ENCODE measurements at regions not wholly inside any gene's neighbourhood (a gene's known extent, or its start where the extent isn't known, plus 50 kb on each side); places are given as distances from the start of the nearest gene placed in this dataset.
"Not testable (repeated sequence)": the region's sequence is repeated elsewhere in the genome, so short reads cannot be mapped to it uniquely, and the experiment has no call there.

- H3K9me3 Mint-ChIP-seq (ENCODE audit: unreplicated experiment); BruUV-seq (replicated peaks); H3K27me3 Mint-ChIP-seq (ENCODE audit: insufficient read depth, unreplicated experiment); CTCF ChIA-PET; H3K4me3 ChIP-seq (ENCODE audit: low read depth, low read length); H3K9me3 ChIP-seq; intact Hi-C loops (cut with micrococcal nuclease; ENCODE audit: unreplicated experiment); H3K36me3 Mint-ChIP-seq (ENCODE audit: insufficient read depth, unreplicated experiment); H3K4me1 Mint-ChIP-seq (ENCODE audit: low read depth, unreplicated experiment); H3K4me1 ChIP-seq; H3K27ac Mint-ChIP-seq (ENCODE audit: unreplicated experiment); POLR2A ChIA-PET; H3K36me3 ChIP-seq (ENCODE audit: control insufficient read depth, insufficient read depth, low read length); H3K27me3 ChIP-seq (replicated peaks; ENCODE audit: control insufficient read depth, insufficient read depth, low read length); DNase-seq; H3K4me3 Mint-ChIP-seq (ENCODE audit: unreplicated experiment): not testable (repeated sequence)
Observed at GRCh38 chr9:41035276-41035675, 93.2 kb downstream of the FOXD4L6 start.

GRCh38 chr9:41034699-41035197 lies 93.7 kb downstream of the FOXD4L6 start:
- H3K27me3 ChIP-seq (replicated peaks; ENCODE audit: control insufficient read depth, insufficient read depth, low read length); H3K9me3 Mint-ChIP-seq (ENCODE audit: unreplicated experiment); intact Hi-C loops (cut with micrococcal nuclease; ENCODE audit: unreplicated experiment); H3K4me3 ChIP-seq (ENCODE audit: low read depth, low read length); H3K36me3 ChIP-seq (ENCODE audit: control insufficient read depth, insufficient read depth, low read length); H3K36me3 Mint-ChIP-seq (ENCODE audit: insufficient read depth, unreplicated experiment); H3K27me3 Mint-ChIP-seq (ENCODE audit: insufficient read depth, unreplicated experiment); H3K27ac Mint-ChIP-seq (ENCODE audit: unreplicated experiment); POLR2A ChIA-PET; H3K4me3 Mint-ChIP-seq (ENCODE audit: unreplicated experiment); H3K9me3 ChIP-seq; DNase-seq; BruUV-seq (replicated peaks); H3K4me1 ChIP-seq; H3K4me1 Mint-ChIP-seq (ENCODE audit: low read depth, unreplicated experiment); CTCF ChIA-PET: not testable (repeated sequence)

- H3K27me3 Mint-ChIP-seq (ENCODE audit: insufficient read depth, unreplicated experiment); DNase-seq; H3K4me1 ChIP-seq; H3K4me3 ChIP-seq (ENCODE audit: low read depth, low read length); intact Hi-C loops (cut with micrococcal nuclease; ENCODE audit: unreplicated experiment); H3K9me3 Mint-ChIP-seq (ENCODE audit: unreplicated experiment); BruUV-seq (replicated peaks); POLR2A ChIA-PET; H3K9me3 ChIP-seq; H3K4me1 Mint-ChIP-seq (ENCODE audit: low read depth, unreplicated experiment); H3K36me3 ChIP-seq (ENCODE audit: control insufficient read depth, insufficient read depth, low read length); CTCF ChIA-PET; H3K36me3 Mint-ChIP-seq (ENCODE audit: insufficient read depth, unreplicated experiment); H3K27ac Mint-ChIP-seq (ENCODE audit: unreplicated experiment); H3K27me3 ChIP-seq (replicated peaks; ENCODE audit: control insufficient read depth, insufficient read depth, low read length); H3K4me3 Mint-ChIP-seq (ENCODE audit: unreplicated experiment): not testable (repeated sequence)
Observed at GRCh38 chr9:41033877-41034276, 94.6 kb downstream of the FOXD4L6 start.

- H3K36me3 ChIP-seq (ENCODE audit: control insufficient read depth, insufficient read depth, low read length); H3K27me3 ChIP-seq (replicated peaks; ENCODE audit: control insufficient read depth, insufficient read depth, low read length); H3K4me3 ChIP-seq (ENCODE audit: low read depth, low read length); H3K9me3 Mint-ChIP-seq (ENCODE audit: unreplicated experiment); H3K9me3 ChIP-seq; H3K4me3 Mint-ChIP-seq (ENCODE audit: unreplicated experiment); H3K36me3 Mint-ChIP-seq (ENCODE audit: insufficient read depth, unreplicated experiment); H3K27me3 Mint-ChIP-seq (ENCODE audit: insufficient read depth, unreplicated experiment); CTCF ChIA-PET; POLR2A ChIA-PET; H3K27ac Mint-ChIP-seq (ENCODE audit: unreplicated experiment); H3K4me1 ChIP-seq; DNase-seq; H3K4me1 Mint-ChIP-seq (ENCODE audit: low read depth, unreplicated experiment); intact Hi-C loops (cut with micrococcal nuclease; ENCODE audit: unreplicated experiment); BruUV-seq (replicated peaks): not testable (repeated sequence)
Observed at GRCh38 chr9:41033360-41033759, 95.1 kb downstream of the FOXD4L6 start.

- H3K4me1 ChIP-seq; intact Hi-C loops (cut with micrococcal nuclease; ENCODE audit: unreplicated experiment); H3K9me3 Mint-ChIP-seq (ENCODE audit: unreplicated experiment); H3K36me3 ChIP-seq (ENCODE audit: control insufficient read depth, insufficient read depth, low read length); BruUV-seq (replicated peaks); H3K36me3 Mint-ChIP-seq (ENCODE audit: insufficient read depth, unreplicated experiment); H3K4me1 Mint-ChIP-seq (ENCODE audit: low read depth, unreplicated experiment); H3K27me3 Mint-ChIP-seq (ENCODE audit: insufficient read depth, unreplicated experiment); POLR2A ChIA-PET; H3K9me3 ChIP-seq; H3K4me3 ChIP-seq (ENCODE audit: low read depth, low read length); DNase-seq; CTCF ChIA-PET; H3K27me3 ChIP-seq (replicated peaks; ENCODE audit: control insufficient read depth, insufficient read depth, low read length); H3K27ac Mint-ChIP-seq (ENCODE audit: unreplicated experiment); H3K4me3 Mint-ChIP-seq (ENCODE audit: unreplicated experiment): not testable (repeated sequence)
Observed at GRCh38 chr9:41026912-41027676, 101.4 kb downstream of the FOXD4L6 start.

- intact Hi-C loops (cut with micrococcal nuclease; ENCODE audit: unreplicated experiment); CTCF ChIA-PET; H3K36me3 ChIP-seq (ENCODE audit: control insufficient read depth, insufficient read depth, low read length); H3K36me3 Mint-ChIP-seq (ENCODE audit: insufficient read depth, unreplicated experiment); H3K9me3 Mint-ChIP-seq (ENCODE audit: unreplicated experiment); H3K27ac Mint-ChIP-seq (ENCODE audit: unreplicated experiment); BruUV-seq (replicated peaks); H3K4me1 Mint-ChIP-seq (ENCODE audit: low read depth, unreplicated experiment); H3K27me3 ChIP-seq (replicated peaks; ENCODE audit: control insufficient read depth, insufficient read depth, low read length); POLR2A ChIA-PET; H3K4me3 ChIP-seq (ENCODE audit: low read depth, low read length); H3K27me3 Mint-ChIP-seq (ENCODE audit: insufficient read depth, unreplicated experiment); H3K4me3 Mint-ChIP-seq (ENCODE audit: unreplicated experiment); H3K9me3 ChIP-seq; DNase-seq; H3K4me1 ChIP-seq: not testable (repeated sequence)
Observed at GRCh38 chr9:41022365-41022764, 106.1 kb downstream of the FOXD4L6 start.

GRCh38 chr9:41019858-41020562 lies 108.5 kb downstream of the FOXD4L6 start:
- DNase-seq; H3K9me3 Mint-ChIP-seq (ENCODE audit: unreplicated experiment); H3K4me3 Mint-ChIP-seq (ENCODE audit: unreplicated experiment); H3K27me3 ChIP-seq (replicated peaks; ENCODE audit: control insufficient read depth, insufficient read depth, low read length); H3K4me1 ChIP-seq; H3K36me3 Mint-ChIP-seq (ENCODE audit: insufficient read depth, unreplicated experiment); H3K4me3 ChIP-seq (ENCODE audit: low read depth, low read length); intact Hi-C loops (cut with micrococcal nuclease; ENCODE audit: unreplicated experiment); POLR2A ChIA-PET; H3K36me3 ChIP-seq (ENCODE audit: control insufficient read depth, insufficient read depth, low read length); H3K27ac Mint-ChIP-seq (ENCODE audit: unreplicated experiment); BruUV-seq (replicated peaks); H3K9me3 ChIP-seq; H3K27me3 Mint-ChIP-seq (ENCODE audit: insufficient read depth, unreplicated experiment); H3K4me1 Mint-ChIP-seq (ENCODE audit: low read depth, unreplicated experiment); CTCF ChIA-PET: not testable (repeated sequence)
